A673 (cell line): ENCODE measurements at regions not wholly inside any gene's neighbourhood (a gene's known extent, or its start where the extent isn't known, plus 50 kb on each side); places are given as distances from the start of the nearest gene placed in this dataset.

Source experiments
- BruUV-seq: library from RNA; stranded (reverse); fragments of 400-500 nt; replicated peaks from 2 replicates; lab custom pipeline; 2021; lab: Mats Ljungman, UMichigan
- CTCF ChIA-PET: fragments of 300-600 bp; sonication (Branson Sonifier 250); formaldehyde crosslinking; loops from one replicate; lab custom pipeline; 2022; ENCODE audit warnings: antibody characterized with exemption; lab: Charles Lee
- POLR2A ChIA-PET: fragments of 300-600 bp; sonication (Branson Sonifier 250); formaldehyde crosslinking; loops from one replicate; lab custom pipeline; 2022; ENCODE audit warnings: antibody characterized with exemption; ENCODE audit not compliant: low non-redundant PET; lab: Charles Lee
- DNase-seq: peaks from one replicate; pipeline ENCODE4 v3.0.0-alpha.2; 2015; ENCODE audit warnings: low spot score
- H3K27ac ChIP-seq: fragments of 200-600 bp; sonication (generic); 2 replicates; pipeline ENCODE4 v1.5.1; 2016; ENCODE audit warnings: mixed run types, low read depth, mild to moderate bottlenecking, mixed read lengths, antibody characterized with exemption, low read length; ENCODE audit not compliant: poor library complexity, severe bottlenecking
- H3K27me3 ChIP-seq: fragments of 200-600 bp; sonication (generic); replicated peaks from 2 replicates; pipeline ENCODE4 v1.6.1; 2017; ENCODE audit warnings: mixed run types, low read depth, mild to moderate bottlenecking, mixed read lengths, antibody characterized with exemption, low read length; ENCODE audit not compliant: insufficient read depth, poor library complexity
- H3K36me3 ChIP-seq: fragments of 200-600 bp; sonication (generic); 2 replicates; pipeline ENCODE4 v1.6.1; 2016; ENCODE audit warnings: mixed run types, mild to moderate bottlenecking, mixed read lengths, antibody characterized with exemption, low read length; ENCODE audit not compliant: insufficient read depth, poor library complexity, severe bottlenecking
- H3K4me1 ChIP-seq: fragments of 200-600 bp; sonication (generic); 2 replicates; pipeline ENCODE4 v1.6.1; 2017; ENCODE audit warnings: mixed run types, mild to moderate bottlenecking, mixed read lengths, antibody characterized with exemption, low read length; ENCODE audit not compliant: insufficient read depth, poor library complexity, severe bottlenecking
- H3K4me3 ChIP-seq: fragments of 200-600 bp; sonication (generic); 2 replicates; pipeline ENCODE4 v1.5.1; 2016; ENCODE audit warnings: low read depth, mixed run types, mild to moderate bottlenecking, mixed read lengths, low read length; ENCODE audit not compliant: poor library complexity, severe bottlenecking
- H3K9me3 ChIP-seq: fragments of 200-600 bp; sonication (generic); 2 replicates; pipeline ENCODE4 v1.6.1; 2016; ENCODE audit warnings: mixed run types, low read depth, mild to moderate bottlenecking, mixed read lengths, antibody characterized with exemption, low read length; ENCODE audit not compliant: poor library complexity, severe bottlenecking
- EZH2 ChIP-seq: fragments of 200-600 bp; sonication (generic); IDR thresholded peaks from 2 replicates; pipeline ENCODE4 v1.6.1; 2017; ENCODE audit warnings: borderline replicate concordance, low read depth, mild to moderate bottlenecking, mixed read lengths, antibody characterized with exemption, low read length; ENCODE audit not compliant: poor library complexity, severe bottlenecking
- intact Hi-C: fragments of 100-400 bp; cut with micrococcal nuclease; formaldehyde crosslinking; loops from one replicate; pipeline ENCODE4 v1.10.0; 2022; ENCODE audit not compliant: unreplicated experiment
- TF ChIP-seq, protein P1 (sequence below): fragments of 300-800, 200-600 bp; sonication (generic); conservative IDR thresholded peaks from 2 replicates; pipeline ENCODE4 v1.5.1; 2017; ENCODE audit warnings: low read depth, mild to moderate bottlenecking, antibody characterized with exemption, low read length, moderate library complexity, mixed read lengths

DNA sequence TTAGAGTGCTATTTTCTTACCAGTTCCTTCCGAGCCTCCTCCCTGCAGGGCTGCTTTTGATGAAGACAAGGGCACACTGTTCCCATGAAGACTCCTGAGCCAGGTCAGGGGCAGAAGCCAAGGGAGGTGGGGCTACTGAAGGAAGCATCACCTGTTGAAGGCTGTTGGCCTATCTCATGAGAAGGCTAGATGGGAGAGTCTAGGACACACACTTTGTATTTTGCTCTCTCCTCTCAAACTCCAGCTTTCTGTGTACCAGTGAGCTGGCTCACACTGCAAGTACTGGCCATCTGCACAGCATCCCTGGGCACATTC, 683.2 kb upstream of the ID4 start:
- no TSS peak for BruUV-seq

DNA sequence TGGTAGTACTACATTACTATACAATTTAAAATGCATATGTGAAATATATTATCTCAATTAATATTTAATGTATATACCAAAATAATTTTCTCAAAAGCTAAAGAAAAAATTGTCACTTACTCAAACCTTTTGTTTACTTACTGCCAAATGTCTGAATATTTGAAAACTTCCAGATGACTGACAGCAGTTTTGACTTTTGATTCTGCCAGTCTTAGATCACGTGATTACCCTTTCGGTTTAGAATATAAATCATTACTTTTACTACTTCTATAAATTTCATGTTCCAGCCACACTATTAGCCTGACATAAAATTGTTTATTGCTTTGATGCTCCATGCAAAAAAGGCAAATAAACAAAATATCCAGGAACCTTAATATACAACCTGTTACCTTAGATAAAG, 680.7 kb upstream of the ID4 start:
- no TSS peak for BruUV-seq
- ChIA-PET POLR2A (no interaction called here), CTCF (no interaction called here)
- Histone ChIP-seq H3K4me3 (no peak overlapping the region), H3K27ac (no peak overlapping the region), H3K9me3 (no peaks in the 10 kb centered on the region), H3K4me1 (no peaks in the 10 kb centered on the region), H3K27me3 (no peaks in the 10 kb centered on the region), H3K36me3 (no peaks in the 10 kb centered on the region)
- no peak for TF ChIP-seq EZH2
- TF ChIP-seq, protein P1, sequence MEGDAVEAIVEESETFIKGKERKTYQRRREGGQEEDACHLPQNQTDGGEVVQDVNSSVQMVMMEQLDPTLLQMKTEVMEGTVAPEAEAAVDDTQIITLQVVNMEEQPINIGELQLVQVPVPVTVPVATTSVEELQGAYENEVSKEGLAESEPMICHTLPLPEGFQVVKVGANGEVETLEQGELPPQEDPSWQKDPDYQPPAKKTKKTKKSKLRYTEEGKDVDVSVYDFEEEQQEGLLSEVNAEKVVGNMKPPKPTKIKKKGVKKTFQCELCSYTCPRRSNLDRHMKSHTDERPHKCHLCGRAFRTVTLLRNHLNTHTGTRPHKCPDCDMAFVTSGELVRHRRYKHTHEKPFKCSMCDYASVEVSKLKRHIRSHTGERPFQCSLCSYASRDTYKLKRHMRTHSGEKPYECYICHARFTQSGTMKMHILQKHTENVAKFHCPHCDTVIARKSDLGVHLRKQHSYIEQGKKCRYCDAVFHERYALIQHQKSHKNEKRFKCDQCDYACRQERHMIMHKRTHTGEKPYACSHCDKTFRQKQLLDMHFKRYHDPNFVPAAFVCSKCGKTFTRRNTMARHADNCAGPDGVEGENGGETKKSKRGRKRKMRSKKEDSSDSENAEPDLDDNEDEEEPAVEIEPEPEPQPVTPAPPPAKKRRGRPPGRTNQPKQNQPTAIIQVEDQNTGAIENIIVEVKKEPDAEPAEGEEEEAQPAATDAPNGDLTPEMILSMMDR, result no peak
- no peak for DNase-seq
- intact Hi-C loops, result no loop called here

More for the DNA sequence above, 683.2 kb upstream of the ID4 start:
- Histone ChIP-seq H3K36me3 (no peaks in the 10 kb centered on the region), H3K27ac (no peak overlapping the region), H3K9me3 (no peaks in the 10 kb centered on the region), H3K4me1 (no peaks in the 10 kb centered on the region), H3K27me3 (no peaks in the 10 kb centered on the region), H3K4me3 (no peak overlapping the region)
- TF ChIP-seq, protein P1, result no peak
- no peak for TF ChIP-seq EZH2
- POLR2A ChIA-PET, result no interaction called here
- DNase-seq, result no peak
- intact Hi-C loops, result no loop called here
- CTCF ChIA-PET, result no interaction called here

DNA sequence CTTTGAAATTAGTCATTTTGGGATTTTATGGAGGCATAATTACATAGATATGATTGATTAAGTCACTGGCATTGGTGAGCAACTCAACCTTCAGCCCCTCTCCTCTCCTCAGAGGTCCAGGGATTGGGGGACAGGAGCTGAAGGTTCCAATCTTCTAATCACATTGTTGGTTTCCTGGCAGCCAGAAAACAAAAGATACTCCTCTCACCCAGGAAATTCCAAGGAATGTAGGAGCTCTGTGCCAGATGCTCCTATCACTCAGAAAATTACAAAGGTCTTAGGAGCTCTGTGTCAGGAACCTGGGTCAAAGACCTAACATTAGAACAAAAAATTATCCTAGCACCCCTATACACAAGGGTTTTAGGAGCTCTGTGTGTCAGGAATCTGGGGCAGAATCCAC, 679.7 kb upstream of the ID4 start:
- ChIA-PET POLR2A (no interaction called here), CTCF (no interaction called here)
- DNase-seq, result no peak
- TF ChIP-seq, protein P1, result no peak
- TF ChIP-seq EZH2, result no peak
- intact Hi-C loops, result no loop called here
- no TSS peak for BruUV-seq
- H3K36me3 ChIP-seq, result no peaks in the 10 kb centered on the region
- no peaks in the 10 kb centered on the region for H3K27me3 ChIP-seq
- no peak overlapping the region for H3K27ac ChIP-seq
- H3K4me1 ChIP-seq, result no peaks in the 10 kb centered on the region
- H3K4me3 ChIP-seq, result no peak overlapping the region
- no peaks in the 10 kb centered on the region for H3K9me3 ChIP-seq
